ENCODE measurements at regions not wholly inside any gene's neighbourhood (a gene's known extent, or its start where the extent isn't known, plus 50 kb on each side); places are given as distances from the start of the nearest gene placed in this dataset.

GRCh38 chr1:208527156-208527555 is 283.0 kb upstream of the PLXNA2 start:
- TF ChIP-seq CTCF (IDR thresholded peaks at IDR 0.05) = no peak
- Histone ChIP-seq H3K27ac (no peak overlapping the region), H3K4me1 (no peaks in the 10 kb centered on the region), H3K4me3 (no peak overlapping the region), H3K27me3 (peaks cover 0 to 26% of the 10 kb centered on the region in 2 donors), H3K9me3 (no peaks in the 10 kb centered on the region), H3K36me3 (no peaks in the 10 kb centered on the region)
- intact Hi-C loops (cut with DNase I) = no loop called here
- DNase-seq = no peak
- no peak for ATAC-seq

- intact Hi-C loops (cut with DNase I) = no loop called here
Measured at GRCh38 chr1:208528578-208529240, 284.5 kb upstream of the PLXNA2 start.

GRCh38 chr1:208531003-208531750 is 287.0 kb upstream of the PLXNA2 start:
- Histone ChIP-seq H3K9me3 (no peaks in the 10 kb centered on the region), H3K27ac (no peak overlapping the region), H3K4me3 (no peak overlapping the region), H3K27me3 (peaks cover 0 to 39% of the 10 kb centered on the region in 2 donors), H3K4me1 (no peaks in the 10 kb centered on the region), H3K36me3 (no peaks in the 10 kb centered on the region)
- TF ChIP-seq CTCF (IDR thresholded peaks at IDR 0.05) = no peak
- intact Hi-C loops (cut with DNase I) = no loop called here
- ATAC-seq (peak; percentile 19), DNase-seq (peak in 1 of 4 donors; percentile 45)

More at GRCh38 chr1:208528578-208529240, 284.5 kb upstream of the PLXNA2 start:
- Histone ChIP-seq H3K27ac (no peak overlapping the region), H3K36me3 (no peaks in the 10 kb centered on the region), H3K4me3 (no peak overlapping the region), H3K27me3 (peaks cover 0 to 36% of the 10 kb centered on the region in 2 donors), H3K9me3 (no peaks in the 10 kb centered on the region), H3K4me1 (no peaks in the 10 kb centered on the region)
- no peak for TF ChIP-seq CTCF (IDR thresholded peaks at IDR 0.05)
- DNase-seq (no peak), ATAC-seq (no peak)

GRCh38 chr1:208533746-208534598 is 289.8 kb upstream of the PLXNA2 start:
- intact Hi-C loops (cut with DNase I) = no loop called here
- ATAC-seq (no peak), DNase-seq (no peak)
- H3K4me3 ChIP-seq = no peak overlapping the region
- no peak overlapping the region for H3K27ac ChIP-seq
- no peak for TF ChIP-seq CTCF (IDR thresholded peaks at IDR 0.05)
- peaks cover 0 to 33% of the 10 kb centered on the region in 2 donors for H3K27me3 ChIP-seq
- no peaks in the 10 kb centered on the region for H3K4me1 ChIP-seq
- H3K36me3 ChIP-seq = no peaks in the 10 kb centered on the region
- no peaks in the 10 kb centered on the region for H3K9me3 ChIP-seq

GRCh38 chr1:208534599-208534897 is 290.4 kb upstream of the PLXNA2 start:
- ATAC-seq (no peak), DNase-seq (no peak)
- H3K9me3 ChIP-seq = no peaks in the 10 kb centered on the region
- no peak for TF ChIP-seq CTCF (IDR thresholded peaks at IDR 0.05)
- no peak overlapping the region for H3K4me3 ChIP-seq
- no peak overlapping the region for H3K27ac ChIP-seq
- no peaks in the 10 kb centered on the region for H3K36me3 ChIP-seq
- peaks cover 0 to 30% of the 10 kb centered on the region in 2 donors for H3K27me3 ChIP-seq
- H3K4me1 ChIP-seq = no peaks in the 10 kb centered on the region
- intact Hi-C loops (cut with DNase I) = no loop called here

All from left lung (tissue), 4 donors.